ENCODE measurements at regions not wholly inside any gene's neighbourhood (a gene's known extent, or its start where the extent isn't known, plus 50 kb on each side); places are given as distances from the start of the nearest gene placed in this dataset.

DNA sequence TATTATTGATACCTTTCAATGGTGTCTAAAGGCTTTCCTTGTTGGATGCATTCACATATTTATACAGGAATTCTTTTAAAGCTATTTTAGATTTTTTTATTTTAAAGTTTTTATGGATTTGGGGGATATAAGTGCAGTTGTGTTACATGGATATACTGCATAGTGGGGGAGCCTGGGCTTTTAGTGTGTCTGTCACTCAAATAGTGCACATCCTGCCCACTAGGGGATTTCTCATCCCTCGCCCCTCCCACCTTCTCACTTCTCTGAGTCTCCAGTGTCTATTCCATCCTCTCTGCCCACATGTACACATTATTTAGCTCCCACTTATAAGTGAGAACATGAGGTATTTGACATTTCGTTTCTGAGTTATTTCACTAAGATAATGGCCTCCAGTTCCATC lies 154.0 kb upstream of the MKI67 start:
- DNase-seq = no peak

- DNase-seq = no peak
Measured at GRCh38 chr10:128281343-128281742, 155.1 kb upstream of the MKI67 start.

GRCh38 chr10:128281861-128282260 lies 155.6 kb upstream of the MKI67 start:
- no peak for DNase-seq

DNA sequence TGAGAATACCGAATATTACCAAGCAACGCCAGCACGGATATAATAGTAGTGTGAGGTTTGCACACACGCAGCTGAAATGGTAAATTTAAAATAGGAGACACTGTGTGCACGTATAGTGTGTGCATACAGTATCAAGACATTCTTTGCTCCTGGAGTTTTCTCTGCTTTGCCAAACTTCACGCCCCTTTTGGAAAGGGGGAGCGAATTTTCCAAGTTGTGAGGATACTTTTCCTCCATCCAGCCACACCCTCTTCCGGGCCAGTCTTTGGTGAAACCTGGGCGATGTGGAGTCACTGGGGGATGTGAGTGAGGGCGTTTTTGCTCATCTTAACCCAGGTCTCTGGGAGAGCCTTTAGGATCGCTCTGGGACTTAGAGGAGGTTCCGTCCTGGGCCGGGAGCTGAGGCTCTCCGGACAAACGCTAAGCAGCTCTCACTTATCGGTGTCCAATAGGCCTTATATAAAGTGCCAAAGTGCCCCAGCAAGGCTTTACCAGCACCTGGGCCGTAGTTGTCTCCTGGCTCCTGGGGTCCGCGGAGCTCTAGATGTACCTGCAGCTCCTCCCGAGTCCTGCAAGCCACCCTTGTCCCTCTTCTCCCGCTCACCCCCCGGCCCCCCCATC lies 160.0 kb upstream of the MKI67 start:
- DNase-seq = no peak

DNA sequence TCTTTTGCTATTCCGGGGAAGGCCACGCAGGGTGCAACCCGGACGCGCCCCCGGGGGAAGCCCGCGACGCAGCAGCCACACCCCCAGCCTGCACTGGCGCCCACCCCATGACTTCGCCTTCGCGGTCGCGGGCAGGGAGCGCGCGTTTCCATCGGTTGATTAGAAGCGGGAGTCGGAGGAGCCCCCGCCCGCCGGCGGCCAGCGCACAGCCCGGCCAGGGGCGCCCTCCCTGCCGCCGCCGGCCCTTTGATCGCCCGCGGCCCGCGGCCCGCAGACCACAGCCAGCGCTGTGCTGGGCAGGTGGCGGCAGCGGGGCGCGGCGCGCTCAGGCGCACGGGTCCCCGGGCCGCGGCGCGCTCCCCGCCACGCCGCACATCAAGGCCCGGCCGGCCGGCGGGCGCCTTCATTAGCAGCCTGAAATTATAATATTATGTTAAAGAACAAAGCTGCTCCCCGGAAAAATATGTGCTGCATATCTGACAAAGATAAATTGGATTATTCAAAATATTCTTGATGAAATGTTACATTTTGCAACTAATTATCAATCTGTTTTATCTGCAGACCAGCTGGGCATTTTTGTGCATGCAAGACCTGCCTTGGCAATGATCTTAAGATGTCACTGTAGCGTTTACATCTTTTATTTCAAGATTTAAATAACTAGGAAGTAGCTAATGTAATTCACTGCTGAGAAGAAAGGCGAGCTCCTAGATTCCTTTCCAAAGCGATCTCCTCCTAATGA lies 160.7 kb upstream of the MKI67 start:
- DNase-seq = no peak

GRCh38 chr10:128287921-128288320 lies 161.7 kb upstream of the MKI67 start:
- DNase-seq = peak in 1 of 58 donors; percentile 12

DNA sequence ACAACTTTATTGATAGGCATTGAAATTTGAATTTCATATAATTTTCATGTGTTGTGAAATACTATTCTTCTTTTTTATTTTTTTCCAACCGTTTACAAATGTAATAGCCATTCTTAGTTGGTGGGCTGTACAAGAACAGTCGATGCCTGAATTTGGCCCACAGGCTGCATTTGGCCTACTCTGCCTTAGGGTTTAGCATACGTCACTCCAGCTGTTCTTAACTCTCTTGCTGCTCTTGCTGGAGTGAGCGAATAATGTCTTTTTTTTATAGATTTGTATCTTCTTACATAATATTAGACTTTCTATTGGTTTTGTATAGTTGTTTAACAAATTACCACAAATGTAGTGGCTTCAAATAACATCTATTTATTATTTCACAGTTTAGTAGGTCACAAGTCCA lies 163.4 kb upstream of the MKI67 start:
- no peak for DNase-seq

DNA sequence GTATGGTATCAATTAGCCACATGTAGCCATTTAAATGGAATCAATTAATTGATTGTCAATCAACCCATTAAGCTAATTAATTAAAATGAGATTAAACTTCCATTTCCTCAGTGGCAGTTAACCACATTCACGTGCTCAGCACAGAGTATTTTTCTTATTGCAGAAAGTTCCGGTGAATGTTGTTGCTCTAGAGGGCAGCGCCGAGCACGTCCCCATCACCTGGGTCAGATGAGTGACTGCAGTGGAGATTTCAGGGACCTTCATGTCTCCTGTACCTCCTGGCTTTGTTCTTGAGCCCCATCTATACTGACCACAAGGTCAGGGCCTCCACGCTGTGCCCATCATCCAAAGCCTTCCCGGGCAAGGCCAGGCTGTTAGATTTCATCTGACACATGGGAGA lies 168.8 kb upstream of the MKI67 start:
- DNase-seq = no peak

- no peak for DNase-seq
Measured at GRCh38 chr10:128296253-128297007, 170.2 kb upstream of the MKI67 start.

DNA sequence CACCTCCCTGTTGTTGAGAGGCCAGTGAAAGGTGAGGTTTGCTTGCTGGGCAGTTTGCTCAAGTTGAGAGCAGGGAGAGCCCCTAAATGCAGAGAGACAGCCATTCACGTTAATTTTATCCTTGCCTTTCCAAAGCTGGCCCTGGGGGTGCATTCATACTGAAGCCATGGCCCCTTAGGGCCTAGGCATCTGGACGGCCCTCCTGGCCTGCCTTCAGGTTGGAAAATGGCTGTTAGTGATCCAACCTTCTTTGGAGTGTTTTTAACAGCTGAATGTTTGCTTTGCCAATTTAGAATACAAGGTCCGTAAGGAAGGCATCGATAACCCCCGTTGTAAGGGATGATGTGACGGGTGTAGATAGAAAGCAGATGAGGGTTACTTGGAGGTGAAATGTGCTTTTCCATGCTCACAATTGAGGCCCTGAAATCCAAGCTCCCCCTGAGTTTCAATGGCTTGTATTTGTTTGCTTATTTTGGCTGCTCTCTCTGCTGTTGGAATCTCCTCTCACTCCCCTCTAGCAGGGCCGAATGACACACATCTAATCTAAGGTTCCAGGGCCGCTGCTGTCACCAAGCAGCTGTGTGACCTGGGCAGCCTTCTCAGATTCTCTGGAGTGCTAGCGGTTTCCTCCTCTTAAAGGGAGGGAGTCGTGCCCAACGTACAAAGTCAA lies 171.6 kb upstream of the MKI67 start:
- no peak for DNase-seq

- no peak for DNase-seq
Measured at GRCh38 chr10:128298587-128298986, 172.4 kb upstream of the MKI67 start.

GRCh38 chr10:128300290-128300824 lies 174.1 kb upstream of the MKI67 start:
- no peak for DNase-seq

DNA sequence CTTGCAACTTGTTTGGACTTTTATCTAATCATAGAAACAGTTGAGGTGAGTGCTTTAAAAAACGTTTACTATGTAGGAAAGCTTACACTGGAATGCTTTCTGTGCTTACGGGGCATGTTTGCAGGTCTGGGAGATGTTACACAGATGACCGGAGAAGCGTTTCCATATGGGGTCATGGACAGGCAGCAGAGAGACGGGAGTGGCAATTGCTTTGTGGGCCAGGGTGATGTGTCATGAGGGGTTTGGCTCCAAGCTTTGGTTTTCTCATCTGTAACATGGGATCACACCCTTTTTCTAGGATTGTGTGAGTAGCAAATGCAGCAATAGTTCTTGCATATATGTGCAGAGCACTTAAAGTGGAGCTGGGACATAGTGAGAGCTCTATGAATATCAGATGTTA lies 174.8 kb upstream of the MKI67 start:
- no peak for DNase-seq

DNA sequence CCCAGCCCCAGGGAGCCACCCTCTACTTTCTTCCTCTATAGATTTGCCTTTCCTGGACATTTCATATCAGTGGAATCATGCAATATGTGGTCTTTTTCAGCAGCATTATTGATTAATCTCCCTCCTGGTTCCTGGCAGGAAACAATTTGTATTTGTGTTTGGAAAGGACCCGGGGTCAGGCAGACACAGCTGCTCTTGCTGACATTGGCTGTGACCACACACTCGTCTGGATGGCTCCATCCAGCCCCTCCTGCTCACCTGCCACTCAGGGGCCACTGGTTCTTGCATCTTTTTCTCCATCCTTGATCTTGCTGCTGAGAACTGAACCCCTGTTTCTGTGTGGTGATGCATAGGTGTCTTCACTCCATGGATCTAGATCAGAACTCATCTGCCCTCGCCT lies 176.6 kb upstream of the MKI67 start:
- DNase-seq = no peak

DNA sequence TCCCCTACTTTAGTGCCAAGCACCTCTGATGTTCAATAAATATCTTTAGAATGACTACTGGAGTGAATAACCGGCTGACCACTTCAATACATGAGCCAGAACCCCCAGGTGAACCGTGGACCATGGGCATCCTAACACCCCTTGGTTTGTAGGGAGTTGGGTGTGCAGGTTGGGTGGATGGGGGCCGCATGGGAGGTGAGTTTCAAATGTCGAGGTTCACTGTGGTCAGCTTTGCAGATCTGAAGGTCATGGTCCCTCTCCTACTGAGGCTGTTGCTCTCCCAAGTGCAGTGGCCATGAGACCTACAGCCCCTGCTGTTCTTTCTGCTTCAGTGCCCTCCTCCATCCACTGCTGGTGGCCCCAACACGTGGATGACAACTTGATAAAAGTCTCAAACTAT lies 178.0 kb upstream of the MKI67 start:
- no peak for DNase-seq

DNA sequence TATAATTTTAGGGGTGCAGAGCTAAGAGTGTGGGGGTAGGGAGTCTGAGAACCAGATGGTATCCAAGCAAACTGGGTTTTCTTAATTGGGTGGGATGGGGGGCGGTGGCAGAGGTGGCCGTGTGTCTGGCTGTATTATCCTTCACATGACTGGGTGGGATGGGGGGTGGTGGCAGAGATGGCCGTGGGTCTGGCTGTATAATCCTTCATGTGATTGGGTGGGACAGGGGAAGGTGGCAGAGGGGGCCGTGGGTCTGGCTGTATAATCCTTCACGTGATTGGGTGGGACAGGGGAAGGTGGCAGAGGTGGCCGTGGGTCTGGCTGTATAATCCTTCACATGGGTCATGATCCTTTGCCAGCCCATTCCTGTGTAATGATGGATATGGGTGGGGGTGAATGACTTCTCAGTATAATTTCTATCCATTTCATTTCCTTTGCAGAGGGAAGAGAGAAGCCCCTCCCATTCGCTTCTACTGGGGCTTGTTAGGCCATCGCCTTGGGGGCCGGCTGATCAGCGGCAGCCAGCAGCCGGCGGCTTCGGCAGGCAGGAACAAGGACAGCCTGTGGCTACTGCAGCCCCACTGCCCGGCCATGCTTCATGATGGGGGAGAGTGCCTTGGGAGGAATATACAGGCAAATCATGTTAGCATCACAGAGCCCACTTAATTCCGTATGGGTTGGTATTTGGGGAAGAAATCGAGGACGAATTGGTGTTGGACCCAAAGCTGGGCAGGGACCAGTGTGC lies 179.6 kb upstream of the MKI67 start:
- DNase-seq = no peak

DNA sequence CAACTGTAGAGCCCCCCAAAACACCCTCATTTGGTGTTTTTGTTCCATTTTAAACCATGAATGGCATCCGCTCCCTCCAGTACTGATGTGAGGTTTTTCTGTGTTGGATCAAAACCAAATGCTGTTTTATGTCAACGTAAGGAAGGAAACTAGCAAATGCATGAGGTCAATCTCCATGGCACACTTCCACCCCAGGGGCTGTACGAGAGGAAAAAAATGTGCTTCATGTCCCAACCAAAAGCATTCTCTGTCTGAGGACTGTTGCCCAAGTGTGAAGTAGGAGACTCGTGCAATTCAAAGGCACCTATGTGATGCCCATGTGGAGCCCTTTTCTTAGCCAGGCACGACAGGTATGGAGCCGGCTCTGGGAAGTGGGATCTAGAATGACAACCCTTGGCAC lies 180.3 kb upstream of the MKI67 start:
- no peak for DNase-seq

GRCh38 chr10:128306966-128307365 lies 180.7 kb upstream of the MKI67 start:
- DNase-seq = no peak

DNA sequence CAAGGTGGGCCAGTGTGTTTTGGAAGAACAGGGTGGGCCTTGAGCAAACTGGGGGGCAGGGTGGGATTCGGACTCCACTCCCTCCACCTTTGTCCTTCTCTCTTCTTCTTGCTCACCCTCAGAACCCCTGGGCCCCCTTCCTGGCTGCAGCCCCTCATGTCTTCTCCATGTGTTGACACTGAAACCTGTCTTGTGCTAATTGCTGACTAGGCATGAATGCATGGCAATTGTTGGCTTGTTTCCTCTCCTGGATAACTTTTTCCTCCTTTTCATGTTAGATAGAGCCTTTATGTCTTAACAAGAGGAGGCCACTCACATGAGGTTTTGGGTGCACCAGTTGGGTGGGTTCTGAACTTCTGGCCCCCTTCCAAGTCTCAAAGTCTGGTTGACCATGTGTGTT lies 181.6 kb upstream of the MKI67 start:
- no peak for DNase-seq

GRCh38 chr10:128310971-128311658 lies 184.9 kb upstream of the MKI67 start:
- DNase-seq = no peak

Data from anterior cingulate cortex (tissue), 58 donors.